Endodermal cell (in vitro differentiated cells): ENCODE measurements at regions not wholly inside any gene's neighbourhood (a gene's known extent, or its start where the extent isn't known, plus 50 kb on each side); places are given as distances from the start of the nearest gene placed in this dataset.

Experiments used
- DNase-seq: peaks from one replicate; pipeline ENCODE4 v3.0.0-alpha.2; 2017
- H3K27ac ChIP-seq: 2 replicates; pipeline ENCODE4 v1.5.1; 2013; ENCODE audit warnings: mild to moderate bottlenecking, low read depth, low read length, moderate library complexity
- H3K27me3 ChIP-seq: 2 replicates; pipeline ENCODE4 v1.6.1; 2013; ENCODE audit warnings: mild to moderate bottlenecking, low read length, moderate library complexity; ENCODE audit not compliant: insufficient read depth, control insufficient read depth, poor library complexity, severe bottlenecking
- H3K36me3 ChIP-seq: 2 replicates; pipeline ENCODE4 v1.7.0; 2013; ENCODE audit warnings: mild to moderate bottlenecking, low read length, moderate library complexity; ENCODE audit not compliant: control insufficient read depth, insufficient read depth
- H3K4me1 ChIP-seq: one replicate; pipeline ENCODE4 v1.7.0; 2013; ENCODE audit warnings: low read length; ENCODE audit not compliant: control insufficient read depth, insufficient read depth
- H3K4me3 ChIP-seq: 2 replicates; pipeline ENCODE4 v1.5.1; 2013; ENCODE audit warnings: mild to moderate bottlenecking, low read length, moderate library complexity
- H3K9ac ChIP-seq: 2 replicates; pipeline ENCODE4 v1.6.1; 2013; ENCODE audit warnings: mild to moderate bottlenecking, low read length, moderate library complexity; ENCODE audit not compliant: poor library complexity, severe bottlenecking; ENCODE audit errors: extremely low read depth
- H3K9me3 ChIP-seq: 2 replicates; pipeline ENCODE4 v1.6.1; 2013; ENCODE audit warnings: mild to moderate bottlenecking, low read length, moderate library complexity; ENCODE audit not compliant: control insufficient read depth
- H3K27ac Mint-ChIP-seq: 2 replicates; pipeline ENCODE4 v1.8.0; 2020; ENCODE audit warnings: mixed read lengths
- H3K27me3 Mint-ChIP-seq: 2 replicates; pipeline ENCODE4 v1.8.0; 2021; ENCODE audit warnings: mild to moderate bottlenecking, mixed read lengths; ENCODE audit not compliant: insufficient read depth
- H3K36me3 Mint-ChIP-seq: 2 replicates; pipeline ENCODE4 v1.8.0; 2020; ENCODE audit warnings: low read depth, mixed read lengths
- H3K4me1 Mint-ChIP-seq: 2 replicates; pipeline ENCODE4 v1.8.0; 2020; ENCODE audit warnings: mixed read lengths
- H3K4me3 Mint-ChIP-seq: 2 replicates; pipeline ENCODE4 v1.8.0; 2020; ENCODE audit warnings: mild to moderate bottlenecking, moderate library complexity, mixed read lengths
- H3K9me3 Mint-ChIP-seq: 2 replicates; pipeline ENCODE4 v1.8.0; 2020; ENCODE audit warnings: mild to moderate bottlenecking, mixed read lengths
- WGBS, 2 experiments: methylation state at CpG; one replicate each; pipeline versions ENCODE4 v1.1.5 to v1.1.7; 2013; ENCODE audit warnings: missing lambda C conversion rate in 2 of 2, mixed read lengths in 1 of 2; ENCODE audit not compliant: insufficient coverage in 1 of 2, insufficient read length in 1 of 2; 5-methylcytosine and 5-hydroxymethylcytosine counted together
- TF ChIP-seq, protein P1 (sequence below): fragments of 200-600 bp; sonication (generic); conservative IDR thresholded peaks from 2 replicates; pipeline ENCODE4 v1.5.0; 2021; ENCODE audit warnings: antibody characterized with exemption, mild to moderate bottlenecking

- H3K4me1 ChIP-seq, result no peaks in the 10 kb centered on the region
- H3K27ac ChIP-seq, result no peak overlapping the region
- TF ChIP-seq, protein P1, sequence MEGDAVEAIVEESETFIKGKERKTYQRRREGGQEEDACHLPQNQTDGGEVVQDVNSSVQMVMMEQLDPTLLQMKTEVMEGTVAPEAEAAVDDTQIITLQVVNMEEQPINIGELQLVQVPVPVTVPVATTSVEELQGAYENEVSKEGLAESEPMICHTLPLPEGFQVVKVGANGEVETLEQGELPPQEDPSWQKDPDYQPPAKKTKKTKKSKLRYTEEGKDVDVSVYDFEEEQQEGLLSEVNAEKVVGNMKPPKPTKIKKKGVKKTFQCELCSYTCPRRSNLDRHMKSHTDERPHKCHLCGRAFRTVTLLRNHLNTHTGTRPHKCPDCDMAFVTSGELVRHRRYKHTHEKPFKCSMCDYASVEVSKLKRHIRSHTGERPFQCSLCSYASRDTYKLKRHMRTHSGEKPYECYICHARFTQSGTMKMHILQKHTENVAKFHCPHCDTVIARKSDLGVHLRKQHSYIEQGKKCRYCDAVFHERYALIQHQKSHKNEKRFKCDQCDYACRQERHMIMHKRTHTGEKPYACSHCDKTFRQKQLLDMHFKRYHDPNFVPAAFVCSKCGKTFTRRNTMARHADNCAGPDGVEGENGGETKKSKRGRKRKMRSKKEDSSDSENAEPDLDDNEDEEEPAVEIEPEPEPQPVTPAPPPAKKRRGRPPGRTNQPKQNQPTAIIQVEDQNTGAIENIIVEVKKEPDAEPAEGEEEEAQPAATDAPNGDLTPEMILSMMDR, result no peak
Measured at GRCh38 chr4:79207281-79207680, 118.6 kb downstream of the NAA11 start.

GRCh38 chr4:79206660-79207059 lies 119.2 kb downstream of the NAA11 start:
- WGBS, 2 experiments, result 85 to 96% methylated on average over 3 to 4 of the region's 4 CpGs
- no peaks in the 10 kb centered on the region for H3K4me1 ChIP-seq
- no peaks in the 10 kb centered on the region for H3K27me3 ChIP-seq
- no peak overlapping the region for H3K27ac Mint-ChIP-seq
- no peak overlapping the region for H3K9ac ChIP-seq
- peaks cover 2% of the 10 kb centered on the region for H3K4me1 Mint-ChIP-seq
- no peaks in the 10 kb centered on the region for H3K36me3 Mint-ChIP-seq
- peaks cover 14% of the 10 kb centered on the region for H3K9me3 Mint-ChIP-seq
- H3K27me3 Mint-ChIP-seq, result no peaks in the 10 kb centered on the region
- H3K4me3 ChIP-seq, result no peak overlapping the region
- no peak overlapping the region for H3K4me3 Mint-ChIP-seq
- no peak overlapping the region for H3K27ac ChIP-seq
- peaks cover 17% of the 10 kb centered on the region for H3K9me3 ChIP-seq
- no peaks in the 10 kb centered on the region for H3K36me3 ChIP-seq
- DNase-seq, result no peak
- TF ChIP-seq, protein P1, result no peak

More at GRCh38 chr4:79207281-79207680, 118.6 kb downstream of the NAA11 start:
- H3K9ac ChIP-seq, result no peak overlapping the region
- H3K4me3 Mint-ChIP-seq, result no peak overlapping the region
- H3K36me3 Mint-ChIP-seq, result no peaks in the 10 kb centered on the region
- H3K36me3 ChIP-seq, result no peaks in the 10 kb centered on the region
- peaks cover 14% of the 10 kb centered on the region for H3K9me3 Mint-ChIP-seq
- H3K27me3 ChIP-seq, result no peaks in the 10 kb centered on the region
- DNase-seq, result no peak
- no peaks in the 10 kb centered on the region for H3K27me3 Mint-ChIP-seq
- no peak overlapping the region for H3K4me3 ChIP-seq
- peaks cover 2% of the 10 kb centered on the region for H3K4me1 Mint-ChIP-seq
- H3K9me3 ChIP-seq, result peaks cover 17% of the 10 kb centered on the region
- H3K27ac Mint-ChIP-seq, result peak overlapping the region; percentile 65

- TF ChIP-seq, protein P1, result no peak
- H3K36me3 ChIP-seq, result no peaks in the 10 kb centered on the region
- H3K27me3 Mint-ChIP-seq, result no peaks in the 10 kb centered on the region
- 96 to 100% methylated on average over 3 of the region's 3 CpGs for WGBS, 2 experiments
- no peak overlapping the region for H3K4me3 ChIP-seq
- no peak for DNase-seq
- H3K4me3 Mint-ChIP-seq, result no peak overlapping the region
- H3K4me1 Mint-ChIP-seq, result peaks cover 2% of the 10 kb centered on the region
- no peak overlapping the region for H3K9ac ChIP-seq
- no peaks in the 10 kb centered on the region for H3K4me1 ChIP-seq
- H3K27ac ChIP-seq, result no peak overlapping the region
- peaks cover 17% of the 10 kb centered on the region for H3K9me3 ChIP-seq
- peaks cover 14% of the 10 kb centered on the region for H3K9me3 Mint-ChIP-seq
- H3K36me3 Mint-ChIP-seq, result no peaks in the 10 kb centered on the region
- H3K27ac Mint-ChIP-seq, result no peak overlapping the region
- H3K27me3 ChIP-seq, result no peaks in the 10 kb centered on the region
Measured at GRCh38 chr4:79205121-79205520, 120.7 kb downstream of the NAA11 start.
